ENCODE measurements at regions not wholly inside any gene's neighbourhood (a gene's known extent, or its start where the extent isn't known, plus 50 kb on each side); places are given as distances from the start of the nearest gene placed in this dataset.

GRCh38 chr10:100612601-100613595 lies 77.2 kb downstream of the HIF1AN start:
- H3K4me3 ChIP-seq, result no peak overlapping the region
- no peak overlapping the region for H3K27ac ChIP-seq
- TF ChIP-seq POLR2A (IDR thresholded peaks at IDR 0.05), result no peak
- TF ChIP-seq EP300 (IDR thresholded peaks at IDR 0.05), result no peak
- TF ChIP-seq, protein P1, sequence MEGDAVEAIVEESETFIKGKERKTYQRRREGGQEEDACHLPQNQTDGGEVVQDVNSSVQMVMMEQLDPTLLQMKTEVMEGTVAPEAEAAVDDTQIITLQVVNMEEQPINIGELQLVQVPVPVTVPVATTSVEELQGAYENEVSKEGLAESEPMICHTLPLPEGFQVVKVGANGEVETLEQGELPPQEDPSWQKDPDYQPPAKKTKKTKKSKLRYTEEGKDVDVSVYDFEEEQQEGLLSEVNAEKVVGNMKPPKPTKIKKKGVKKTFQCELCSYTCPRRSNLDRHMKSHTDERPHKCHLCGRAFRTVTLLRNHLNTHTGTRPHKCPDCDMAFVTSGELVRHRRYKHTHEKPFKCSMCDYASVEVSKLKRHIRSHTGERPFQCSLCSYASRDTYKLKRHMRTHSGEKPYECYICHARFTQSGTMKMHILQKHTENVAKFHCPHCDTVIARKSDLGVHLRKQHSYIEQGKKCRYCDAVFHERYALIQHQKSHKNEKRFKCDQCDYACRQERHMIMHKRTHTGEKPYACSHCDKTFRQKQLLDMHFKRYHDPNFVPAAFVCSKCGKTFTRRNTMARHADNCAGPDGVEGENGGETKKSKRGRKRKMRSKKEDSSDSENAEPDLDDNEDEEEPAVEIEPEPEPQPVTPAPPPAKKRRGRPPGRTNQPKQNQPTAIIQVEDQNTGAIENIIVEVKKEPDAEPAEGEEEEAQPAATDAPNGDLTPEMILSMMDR (IDR thresholded peaks at IDR 0.05), result no peak
- 43 to 47% methylated on average over 19 to 21 of the region's 21 CpGs for WGBS, 2 donors
- H3K27me3 ChIP-seq, result peaks cover 0 to 8% of the 10 kb centered on the region in 2 donors
- no peaks in the 10 kb centered on the region for H3K36me3 ChIP-seq
- peaks cover 0 to 20% (median 0%) of the 10 kb centered on the region in 4 donors for H3K9me3 ChIP-seq
- no peak for DNase-seq (ENCODE audit: low spot score in 2 of 2)
- H3K4me1 ChIP-seq, result no peaks in the 10 kb centered on the region

GRCh38 chr10:100613846-100614245 lies 78.1 kb downstream of the HIF1AN start:
- no peak for DNase-seq (ENCODE audit: low spot score in 2 of 2)
- Histone ChIP-seq H3K36me3 (no peaks in the 10 kb centered on the region), H3K4me1 (no peaks in the 10 kb centered on the region), H3K9me3 (peaks cover 0 to 20% (median 0%) of the 10 kb centered on the region in 4 donors), H3K27me3 (peaks cover 0 to 12% of the 10 kb centered on the region in 2 donors), H3K4me3 (no peak overlapping the region), H3K27ac (no peak overlapping the region)
- TF ChIP-seq, protein P1 (IDR thresholded peaks at IDR 0.05), result no peak
- TF ChIP-seq EP300 (IDR thresholded peaks at IDR 0.05) (no peak), POLR2A (IDR thresholded peaks at IDR 0.05) (no peak)
- WGBS, 2 donors, result 74 to 76% methylated on average over 8 of the region's 8 CpGs

DNA sequence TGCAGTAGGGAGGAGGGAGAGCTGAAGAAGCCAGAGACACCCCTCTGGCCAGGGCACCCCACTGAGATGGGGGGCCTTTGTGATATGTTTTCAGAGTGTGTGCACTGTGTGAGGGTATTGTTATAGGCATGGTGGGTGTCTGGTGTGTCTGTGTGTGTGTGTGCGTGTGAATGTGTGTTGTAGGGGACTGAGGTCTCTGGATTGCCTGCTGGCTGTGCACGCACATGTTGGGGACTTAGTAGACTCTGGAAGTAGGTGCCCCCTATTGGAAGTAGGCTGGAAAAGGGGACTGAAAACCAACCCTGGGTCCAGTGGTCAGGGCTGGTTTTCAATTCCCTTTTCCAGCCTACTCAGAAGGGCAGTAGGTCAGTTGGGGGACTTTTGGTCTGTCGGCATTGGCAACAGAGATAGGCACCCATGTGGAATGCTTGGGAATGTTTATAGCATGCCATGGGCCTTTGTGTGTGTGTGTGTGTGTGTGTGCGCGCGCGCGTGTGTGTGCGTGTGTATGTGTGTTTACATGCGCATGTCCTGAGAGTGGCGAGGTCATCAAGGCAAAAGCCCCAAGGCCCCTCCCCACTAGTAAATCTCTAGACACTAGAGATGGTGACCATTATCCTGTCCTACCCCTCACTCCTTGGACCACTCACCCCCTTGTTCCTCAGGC lies 78.8 kb downstream of the HIF1AN start:
- no peak overlapping the region for H3K4me3 ChIP-seq
- TF ChIP-seq, protein P1 (IDR thresholded peaks at IDR 0.05), result no peak
- TF ChIP-seq EP300 (IDR thresholded peaks at IDR 0.05), result no peak
- TF ChIP-seq POLR2A (IDR thresholded peaks at IDR 0.05), result no peak
- no peaks in the 10 kb centered on the region for H3K4me1 ChIP-seq
- DNase-seq (ENCODE audit: low spot score in 2 of 2), result no peak
- peaks cover 0 to 12% of the 10 kb centered on the region in 2 donors for H3K27me3 ChIP-seq
- H3K27ac ChIP-seq, result no peak overlapping the region
- H3K36me3 ChIP-seq, result no peaks in the 10 kb centered on the region
- 62 to 69% methylated on average over 10 to 11 of the region's 11 CpGs for WGBS, 2 donors
- peaks cover 0 to 20% (median 0%) of the 10 kb centered on the region in 4 donors for H3K9me3 ChIP-seq

GRCh38 chr10:100615241-100615640 lies 79.5 kb downstream of the HIF1AN start:
- WGBS, 2 donors, result 77 to 78% methylated on average over 10 of the region's 10 CpGs
- H3K36me3 ChIP-seq, result no peaks in the 10 kb centered on the region
- no peak overlapping the region for H3K4me3 ChIP-seq
- H3K27ac ChIP-seq, result no peak overlapping the region
- H3K27me3 ChIP-seq, result peaks cover 0 to 16% of the 10 kb centered on the region in 2 donors
- DNase-seq (ENCODE audit: low spot score in 2 of 2), result no peak
- peaks cover 0 to 20% (median 0%) of the 10 kb centered on the region in 4 donors for H3K9me3 ChIP-seq
- TF ChIP-seq, protein P1 (IDR thresholded peaks at IDR 0.05), result no peak
- TF ChIP-seq POLR2A (IDR thresholded peaks at IDR 0.05) (no peak), EP300 (IDR thresholded peaks at IDR 0.05) (no peak)
- no peaks in the 10 kb centered on the region for H3K4me1 ChIP-seq

Data from tibial nerve (tissue), 4 donors.